ENCODE measurements at regions not wholly inside any gene's neighbourhood (a gene's known extent, or its start where the extent isn't known, plus 50 kb on each side); places are given as distances from the start of the nearest gene placed in this dataset.

- peaks cover 2% of the 10 kb centered on the region for H3K4me1 Mint-ChIP-seq
- no CpG with 5 or more reads among the region's 5 CpGs for WGBS (ENCODE audit: insufficient coverage)
- no peak overlapping the region for H3K4me3 Mint-ChIP-seq
- H3K36me3 ChIP-seq (replicated peaks in 1 of 2; ENCODE audit: control extremely low read depth in 1 of 2, control insufficient read depth in 1 of 2, extremely low read depth in 1 of 2, insufficient read depth in 2 of 2, low read length in 1 of 2): no peaks in the 10 kb centered on the region
- H3K9me3 ChIP-seq (ENCODE audit: control extremely low read depth in 1 of 3, control insufficient read depth in 2 of 3, insufficient read depth in 1 of 3, low read length in 2 of 3): no peaks in the 10 kb centered on the region
- no peaks in the 10 kb centered on the region for H3K27me3 ChIP-seq (replicated peaks in 1 of 4; ENCODE audit: control extremely low read depth in 1 of 4, control insufficient read depth in 3 of 4, insufficient read depth in 4 of 4, low read length in 3 of 4)
- H3K4me1 ChIP-seq (ENCODE audit: control insufficient read depth in 2 of 2, insufficient read depth in 2 of 2, low read length in 2 of 2): no peaks in the 10 kb centered on the region
- H3K27ac ChIP-seq (ENCODE audit: low read length in 2 of 2): no peak overlapping the region
- no peak for TF ChIP-seq EZH2 (IDR thresholded peaks at IDR 0.05; ENCODE audit: borderline replicate concordance, insufficient read depth, low read depth, low read length, poor library complexity, severe bottlenecking)
- TF ChIP-seq, protein P1, sequence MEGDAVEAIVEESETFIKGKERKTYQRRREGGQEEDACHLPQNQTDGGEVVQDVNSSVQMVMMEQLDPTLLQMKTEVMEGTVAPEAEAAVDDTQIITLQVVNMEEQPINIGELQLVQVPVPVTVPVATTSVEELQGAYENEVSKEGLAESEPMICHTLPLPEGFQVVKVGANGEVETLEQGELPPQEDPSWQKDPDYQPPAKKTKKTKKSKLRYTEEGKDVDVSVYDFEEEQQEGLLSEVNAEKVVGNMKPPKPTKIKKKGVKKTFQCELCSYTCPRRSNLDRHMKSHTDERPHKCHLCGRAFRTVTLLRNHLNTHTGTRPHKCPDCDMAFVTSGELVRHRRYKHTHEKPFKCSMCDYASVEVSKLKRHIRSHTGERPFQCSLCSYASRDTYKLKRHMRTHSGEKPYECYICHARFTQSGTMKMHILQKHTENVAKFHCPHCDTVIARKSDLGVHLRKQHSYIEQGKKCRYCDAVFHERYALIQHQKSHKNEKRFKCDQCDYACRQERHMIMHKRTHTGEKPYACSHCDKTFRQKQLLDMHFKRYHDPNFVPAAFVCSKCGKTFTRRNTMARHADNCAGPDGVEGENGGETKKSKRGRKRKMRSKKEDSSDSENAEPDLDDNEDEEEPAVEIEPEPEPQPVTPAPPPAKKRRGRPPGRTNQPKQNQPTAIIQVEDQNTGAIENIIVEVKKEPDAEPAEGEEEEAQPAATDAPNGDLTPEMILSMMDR (IDR thresholded peaks at IDR 0.05): no peak
- no peaks in the 10 kb centered on the region for H4K20me1 ChIP-seq (ENCODE audit: control insufficient read depth, insufficient read depth, low read length, poor library complexity, severe bottlenecking)
- H3K79me2 ChIP-seq (ENCODE audit: control insufficient read depth, insufficient read depth, low read length): no peaks in the 10 kb centered on the region
- H3K27me3 Mint-ChIP-seq: no peaks in the 10 kb centered on the region
- ChIA-PET POLR2A (no interaction called here), CTCF (no interaction called here)
- intact Hi-C loops (cut with micrococcal nuclease): no loop called here
- ATAC-seq (ENCODE audit: low read depth) (no peak), DNase-seq (no peak)
- no peak overlapping the region for H3K27ac Mint-ChIP-seq
- no peak overlapping the region for H3K9ac ChIP-seq (ENCODE audit: low read length)
- no peak overlapping the region for H2AFZ ChIP-seq (ENCODE audit: insufficient read depth, low read depth, low read length, poor library complexity, severe bottlenecking)
- H3K9me3 Mint-ChIP-seq (ENCODE audit: insufficient read depth): no peaks in the 10 kb centered on the region
- no peak overlapping the region for H3K4me3 ChIP-seq (ENCODE audit: control extremely low read depth in 1 of 5, extremely low read depth in 1 of 5, insufficient read depth in 1 of 5, low read depth in 2 of 5, low read length in 4 of 5)
- H3K4me2 ChIP-seq (replicated peaks; ENCODE audit: low read depth, low read length, poor library complexity, severe bottlenecking): no peak overlapping the region
These were observed 294.3 kb upstream of the SETBP1 start for GRCh38 chr18:44386401-44386800.

- no peak overlapping the region for H2AFZ ChIP-seq (ENCODE audit: insufficient read depth, low read depth, low read length, poor library complexity, severe bottlenecking)
- intact Hi-C loops (cut with micrococcal nuclease): no loop called here
- H3K27me3 ChIP-seq (replicated peaks in 1 of 4; ENCODE audit: control extremely low read depth in 1 of 4, control insufficient read depth in 3 of 4, insufficient read depth in 4 of 4, low read length in 3 of 4): no peaks in the 10 kb centered on the region
- H3K4me1 ChIP-seq (ENCODE audit: control insufficient read depth in 2 of 2, insufficient read depth in 2 of 2, low read length in 2 of 2): no peaks in the 10 kb centered on the region
- H3K79me2 ChIP-seq (ENCODE audit: control insufficient read depth, insufficient read depth, low read length): no peaks in the 10 kb centered on the region
- H3K27ac Mint-ChIP-seq: no peak overlapping the region
- no peaks in the 10 kb centered on the region for H4K20me1 ChIP-seq (ENCODE audit: control insufficient read depth, insufficient read depth, low read length, poor library complexity, severe bottlenecking)
- H3K27me3 Mint-ChIP-seq: no peaks in the 10 kb centered on the region
- H3K9me3 ChIP-seq (ENCODE audit: control extremely low read depth in 1 of 3, control insufficient read depth in 2 of 3, insufficient read depth in 1 of 3, low read length in 2 of 3): no peaks in the 10 kb centered on the region
- no peak overlapping the region for H3K4me3 ChIP-seq (ENCODE audit: control extremely low read depth in 1 of 5, extremely low read depth in 1 of 5, insufficient read depth in 1 of 5, low read depth in 2 of 5, low read length in 4 of 5)
- H3K27ac ChIP-seq (ENCODE audit: low read length in 2 of 2): no peak overlapping the region
- peaks cover 2% of the 10 kb centered on the region for H3K4me1 Mint-ChIP-seq
- CTCF ChIA-PET: no interaction called here
- WGBS (ENCODE audit: insufficient coverage): no CpG with 5 or more reads among the region's 2 CpGs
- H3K4me2 ChIP-seq (replicated peaks; ENCODE audit: low read depth, low read length, poor library complexity, severe bottlenecking): no peak overlapping the region
- no peaks in the 10 kb centered on the region for H3K9me3 Mint-ChIP-seq (ENCODE audit: insufficient read depth)
- no peak for ATAC-seq (ENCODE audit: low read depth)
- no peak for DNase-seq
- POLR2A ChIA-PET: no interaction called here
- no peak overlapping the region for H3K4me3 Mint-ChIP-seq
- no peak overlapping the region for H3K9ac ChIP-seq (ENCODE audit: low read length)
- TF ChIP-seq EZH2 (IDR thresholded peaks at IDR 0.05; ENCODE audit: borderline replicate concordance, insufficient read depth, low read depth, low read length, poor library complexity, severe bottlenecking): no peak
- TF ChIP-seq, protein P1 (IDR thresholded peaks at IDR 0.05): no peak
- no peaks in the 10 kb centered on the region for H3K36me3 ChIP-seq (replicated peaks in 1 of 2; ENCODE audit: control extremely low read depth in 1 of 2, control insufficient read depth in 1 of 2, extremely low read depth in 1 of 2, insufficient read depth in 2 of 2, low read length in 1 of 2)
These were observed 292.4 kb upstream of the SETBP1 start for GRCh38 chr18:44388329-44388728.

Measured in B cell (primary cell).